HepG2 (cell line): ENCODE measurements at regions not wholly inside any gene's neighbourhood (a gene's known extent, or its start where the extent isn't known, plus 50 kb on each side); places are given as distances from the start of the nearest gene placed in this dataset.

Experiments
- KLF12 ChIP-seq: sonication (generic); formaldehyde crosslinking; IDR thresholded peaks from 2 replicates; pipeline ENCODE4 v1.4.0; 2020; ENCODE audit warnings: missing genetic modification reagents, borderline replicate concordance
- RNF2 ChIP-seq: fragments of 450-650 bp; conservative IDR thresholded peaks from 2 replicates; pipeline ENCODE4 v1.6.1; 2016; ENCODE audit warnings: low read depth
- ZNF337 ChIP-seq: sonication (generic); formaldehyde crosslinking; IDR thresholded peaks from 2 replicates; pipeline ENCODE4 v1.5.1; 2020; ENCODE audit warnings: missing genetic modification reagents, low read depth, mild to moderate bottlenecking, borderline replicate concordance
- TF ChIP-seq, protein P1 (sequence below): sonication (generic); formaldehyde crosslinking; IDR thresholded peaks from 2 replicates; pipeline ENCODE4 v1.5.0; 2020; ENCODE audit warnings: missing genetic modification reagents
- TF ChIP-seq, protein P2 (sequence below): sonication (generic); formaldehyde crosslinking; IDR thresholded peaks from 2 replicates; pipeline ENCODE4 v1.8.0; 2022; ENCODE audit warnings: mild to moderate bottlenecking, missing genetic modification reagents
- TF ChIP-seq, protein P3 (sequence below): sonication (generic); formaldehyde crosslinking; IDR thresholded peaks from 2 replicates; pipeline ENCODE4 v1.4.0; 2020; ENCODE audit warnings: missing genetic modification reagents

DNA sequence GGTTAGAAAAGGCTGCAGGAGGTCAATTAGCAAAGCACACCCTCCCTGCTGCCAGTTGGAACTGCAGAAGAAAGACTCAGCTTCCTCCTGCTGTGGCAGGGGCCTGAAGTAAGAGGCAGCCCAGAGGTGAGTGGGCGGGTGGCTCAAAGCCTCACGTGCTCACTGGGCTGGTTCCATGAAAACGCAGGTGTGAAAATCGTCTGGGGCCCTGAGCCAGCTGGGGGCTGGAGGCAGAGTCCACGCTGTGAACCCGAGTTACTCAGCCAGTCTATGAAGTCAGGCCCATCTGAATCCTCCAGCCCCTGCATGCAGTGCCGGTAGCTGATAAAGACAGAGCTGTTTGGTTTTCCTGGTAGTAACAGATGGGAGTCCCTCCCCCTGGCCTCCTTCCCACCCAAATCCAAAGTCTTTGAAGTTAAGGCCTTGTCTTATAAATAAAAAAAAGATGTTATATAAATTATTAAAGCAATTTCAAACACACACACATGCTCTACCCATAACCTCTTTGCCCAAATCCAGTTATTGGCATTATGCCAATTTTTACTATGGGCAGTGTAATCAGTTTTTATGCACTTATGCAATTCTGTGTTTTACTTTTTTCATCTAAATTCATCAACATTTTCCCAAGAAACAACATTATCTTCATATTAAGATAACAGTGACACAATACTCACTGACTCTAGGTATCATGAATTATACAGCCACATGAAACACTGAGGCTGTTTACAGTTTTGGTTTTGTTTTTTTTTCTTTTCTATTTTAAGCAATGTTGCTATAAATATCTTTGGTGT lies 57.9 kb upstream of the PNMA1 start (continued):
- TF ChIP-seq, protein P1, sequence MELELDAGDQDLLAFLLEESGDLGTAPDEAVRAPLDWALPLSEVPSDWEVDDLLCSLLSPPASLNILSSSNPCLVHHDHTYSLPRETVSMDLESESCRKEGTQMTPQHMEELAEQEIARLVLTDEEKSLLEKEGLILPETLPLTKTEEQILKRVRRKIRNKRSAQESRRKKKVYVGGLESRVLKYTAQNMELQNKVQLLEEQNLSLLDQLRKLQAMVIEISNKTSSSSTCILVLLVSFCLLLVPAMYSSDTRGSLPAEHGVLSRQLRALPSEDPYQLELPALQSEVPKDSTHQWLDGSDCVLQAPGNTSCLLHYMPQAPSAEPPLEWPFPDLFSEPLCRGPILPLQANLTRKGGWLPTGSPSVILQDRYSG (CRISPR knock-in tag): no peak
- TF ChIP-seq ZNF337 (CRISPR knock-in tag): peak; percentile 80; the same call in 1 of the 2 replicates
- TF ChIP-seq, protein P2, sequence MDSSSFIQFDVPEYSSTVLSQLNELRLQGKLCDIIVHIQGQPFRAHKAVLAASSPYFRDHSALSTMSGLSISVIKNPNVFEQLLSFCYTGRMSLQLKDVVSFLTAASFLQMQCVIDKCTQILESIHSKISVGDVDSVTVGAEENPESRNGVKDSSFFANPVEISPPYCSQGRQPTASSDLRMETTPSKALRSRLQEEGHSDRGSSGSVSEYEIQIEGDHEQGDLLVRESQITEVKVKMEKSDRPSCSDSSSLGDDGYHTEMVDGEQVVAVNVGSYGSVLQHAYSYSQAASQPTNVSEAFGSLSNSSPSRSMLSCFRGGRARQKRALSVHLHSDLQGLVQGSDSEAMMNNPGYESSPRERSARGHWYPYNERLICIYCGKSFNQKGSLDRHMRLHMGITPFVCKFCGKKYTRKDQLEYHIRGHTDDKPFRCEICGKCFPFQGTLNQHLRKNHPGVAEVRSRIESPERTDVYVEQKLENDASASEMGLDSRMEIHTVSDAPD: peak; percentile 92; the same call in 1 of the 2 replicates
- TF ChIP-seq, protein P3, sequence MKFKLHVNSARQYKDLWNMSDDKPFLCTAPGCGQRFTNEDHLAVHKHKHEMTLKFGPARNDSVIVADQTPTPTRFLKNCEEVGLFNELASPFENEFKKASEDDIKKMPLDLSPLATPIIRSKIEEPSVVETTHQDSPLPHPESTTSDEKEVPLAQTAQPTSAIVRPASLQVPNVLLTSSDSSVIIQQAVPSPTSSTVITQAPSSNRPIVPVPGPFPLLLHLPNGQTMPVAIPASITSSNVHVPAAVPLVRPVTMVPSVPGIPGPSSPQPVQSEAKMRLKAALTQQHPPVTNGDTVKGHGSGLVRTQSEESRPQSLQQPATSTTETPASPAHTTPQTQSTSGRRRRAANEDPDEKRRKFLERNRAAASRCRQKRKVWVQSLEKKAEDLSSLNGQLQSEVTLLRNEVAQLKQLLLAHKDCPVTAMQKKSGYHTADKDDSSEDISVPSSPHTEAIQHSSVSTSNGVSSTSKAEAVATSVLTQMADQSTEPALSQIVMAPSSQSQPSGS (CRISPR knock-in tag): peak; percentile 94
- TF ChIP-seq KLF12 (CRISPR knock-in tag): 0 out of 2 replicates have a peak, but pooled peaks have one; percentile 44
- peak; percentile 62 for TF ChIP-seq RNF2
